GM21825 (cell line): ENCODE measurements at regions not wholly inside any gene's neighbourhood (a gene's known extent, or its start where the extent isn't known, plus 50 kb on each side); places are given as distances from the start of the nearest gene placed in this dataset.
A peak's percentile ranks its signal among the peaks of the same experiment; 100 is the strongest.
"Not testable (repeated sequence)": the region's sequence is repeated elsewhere in the genome, so short reads cannot be mapped to it uniquely, and the experiment has no call there.

Experiments
- ATAC-seq: cut with Tn5 transposase; IDR thresholded peaks from one replicate; pipeline ENCODE4 v1.9.1; 2021; ENCODE audit warnings: mild to moderate bottlenecking, moderate library complexity; ENCODE audit not compliant: unreplicated experiment

- ATAC-seq: peak; percentile 93
Measured at GRCh38 chr1:199089393-199090122, 450.7 kb downstream of the PTPRC start.

DNA sequence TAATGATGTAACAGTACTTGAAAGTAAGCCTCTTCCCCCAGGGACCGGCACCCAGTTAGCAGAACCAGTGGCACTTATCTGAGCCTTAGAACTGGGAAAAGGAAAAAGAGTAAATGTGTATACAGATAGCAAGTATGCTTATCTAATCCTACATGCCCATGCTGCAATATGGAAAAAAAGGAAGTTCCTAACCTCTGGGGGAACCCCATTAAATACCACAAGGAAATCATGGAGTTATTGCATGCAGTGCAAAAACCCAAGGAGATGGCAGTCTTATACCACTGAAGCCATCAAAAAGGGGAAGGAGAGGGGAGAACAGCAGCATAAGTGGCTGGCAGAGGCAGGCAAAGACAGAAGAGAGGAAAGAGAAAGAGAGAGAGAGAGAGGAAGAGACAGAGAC, 456.8 kb downstream of the PTPRC start:
- not testable (repeated sequence) for ATAC-seq

DNA sequence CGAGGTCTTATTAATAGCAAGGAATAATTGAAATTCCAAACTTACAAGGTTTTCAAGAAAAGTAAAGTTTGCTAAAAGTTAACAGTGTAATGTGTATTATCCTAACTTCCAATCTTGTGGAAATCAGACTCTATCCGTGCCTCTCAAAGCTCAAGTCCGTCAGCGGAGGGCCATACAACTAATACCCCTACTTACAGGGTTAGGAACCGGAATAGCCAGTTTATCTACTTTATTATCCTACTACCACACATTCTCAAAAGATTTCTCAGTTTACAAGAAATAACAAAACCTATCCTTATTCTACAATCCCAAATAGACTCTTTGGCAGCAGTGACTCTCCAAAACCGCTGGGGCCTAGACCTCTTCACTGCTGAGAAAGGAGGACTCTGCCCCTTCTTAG, 457.8 kb downstream of the PTPRC start:
- ATAC-seq: no peak

- no peak for ATAC-seq
Measured at GRCh38 chr1:199098468-199098867, 459.6 kb downstream of the PTPRC start.

- ATAC-seq: no peak
Measured at GRCh38 chr1:199101139-199101538, 462.3 kb downstream of the PTPRC start.

- no peak for ATAC-seq
Measured at GRCh38 chr1:199101635-199102034, 462.8 kb downstream of the PTPRC start.

- peak; percentile 78 for ATAC-seq
Measured at GRCh38 chr1:199102239-199102638, 463.4 kb downstream of the PTPRC start.

DNA sequence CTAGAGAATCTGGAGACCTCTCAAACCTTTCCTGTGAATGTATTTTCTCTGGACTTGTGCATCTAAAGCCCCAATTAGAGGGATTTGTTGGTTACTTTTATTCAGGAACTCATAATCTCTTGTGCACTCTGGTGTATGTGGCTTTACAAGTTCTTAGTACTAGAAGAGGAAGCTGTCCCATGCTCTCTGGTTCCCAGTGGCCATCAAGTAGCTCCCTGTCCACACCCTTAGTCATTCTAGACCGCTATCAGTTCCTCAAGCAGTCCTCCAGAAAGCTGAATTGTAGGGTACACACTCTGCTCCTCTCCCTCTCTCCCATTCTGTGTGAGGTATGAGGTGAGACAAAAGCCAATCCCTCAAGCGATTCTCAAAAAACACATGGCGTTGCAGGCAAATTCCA, 470.3 kb downstream of the PTPRC start:
- no peak for ATAC-seq

DNA sequence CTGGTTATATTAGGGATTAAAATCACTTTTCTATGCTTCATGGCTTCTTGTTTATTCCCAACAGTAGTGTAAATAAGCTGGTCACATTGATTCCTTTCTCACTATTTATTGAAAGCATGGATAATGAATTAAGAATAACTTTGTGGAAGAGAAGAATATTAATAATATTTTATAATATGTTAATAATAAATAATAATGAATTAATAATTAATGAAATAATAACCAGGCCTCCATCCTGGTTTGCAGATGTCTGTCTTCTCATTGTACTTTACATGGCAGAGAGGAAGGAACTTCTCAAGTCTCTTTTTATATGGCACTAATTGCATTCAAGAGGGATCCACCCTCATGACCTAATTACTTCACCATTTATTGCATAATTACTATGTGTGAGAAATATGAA, 473.5 kb downstream of the PTPRC start:
- no peak for ATAC-seq

DNA sequence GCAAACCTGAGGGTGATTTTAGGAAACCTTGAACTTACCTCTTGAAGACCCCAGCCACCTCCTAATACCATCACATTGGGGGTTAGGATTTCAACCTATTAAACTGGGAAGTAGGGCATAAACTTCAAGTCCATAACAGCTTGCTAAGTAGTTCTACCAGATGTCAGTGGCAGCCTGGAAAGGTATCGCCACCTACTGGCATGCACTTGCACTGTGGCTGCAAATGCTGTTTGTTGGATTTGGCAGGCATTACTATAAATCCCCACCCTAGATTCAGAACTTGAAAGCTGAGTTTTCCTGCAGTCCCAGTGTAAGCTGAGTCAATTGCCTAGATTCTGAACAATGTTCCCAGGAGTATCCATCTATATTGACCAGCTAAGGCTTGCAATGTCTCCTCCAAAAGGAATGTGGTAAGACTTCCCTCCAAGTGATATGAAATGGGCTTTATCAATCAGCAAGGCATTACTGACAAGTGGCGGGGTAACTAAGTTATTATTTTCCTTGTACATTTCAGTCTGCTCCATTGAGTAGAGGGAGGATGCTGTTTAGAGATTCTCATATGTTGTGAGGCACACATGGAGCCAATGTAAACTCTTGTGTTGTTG, 474.5 kb downstream of the PTPRC start:
- ATAC-seq: peak; percentile 64

GRCh38 chr1:199116488-199116887, 477.6 kb downstream of the PTPRC start:
- no peak for ATAC-seq

DNA sequence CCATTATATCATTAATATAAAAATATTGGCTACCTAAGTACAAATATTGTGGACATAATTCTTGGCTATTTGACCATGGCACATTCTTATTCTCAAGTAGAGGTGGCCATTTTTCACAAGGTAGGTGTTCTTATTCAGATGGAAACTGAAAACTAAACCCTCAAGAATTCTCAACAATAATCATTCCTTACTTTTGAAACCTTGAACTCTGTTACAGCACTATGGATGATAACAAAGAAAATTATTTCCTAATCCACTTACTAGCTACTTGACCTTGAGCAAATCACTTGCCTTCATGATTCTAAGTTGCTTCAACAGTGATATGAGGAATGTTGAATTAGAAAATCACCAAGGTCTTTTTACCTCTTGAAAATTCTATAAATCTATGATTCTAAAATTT, 482.2 kb downstream of the PTPRC start:
- no peak for ATAC-seq

- no peak for ATAC-seq
Measured at GRCh38 chr1:199122085-199122484, 483.2 kb downstream of the PTPRC start.

DNA sequence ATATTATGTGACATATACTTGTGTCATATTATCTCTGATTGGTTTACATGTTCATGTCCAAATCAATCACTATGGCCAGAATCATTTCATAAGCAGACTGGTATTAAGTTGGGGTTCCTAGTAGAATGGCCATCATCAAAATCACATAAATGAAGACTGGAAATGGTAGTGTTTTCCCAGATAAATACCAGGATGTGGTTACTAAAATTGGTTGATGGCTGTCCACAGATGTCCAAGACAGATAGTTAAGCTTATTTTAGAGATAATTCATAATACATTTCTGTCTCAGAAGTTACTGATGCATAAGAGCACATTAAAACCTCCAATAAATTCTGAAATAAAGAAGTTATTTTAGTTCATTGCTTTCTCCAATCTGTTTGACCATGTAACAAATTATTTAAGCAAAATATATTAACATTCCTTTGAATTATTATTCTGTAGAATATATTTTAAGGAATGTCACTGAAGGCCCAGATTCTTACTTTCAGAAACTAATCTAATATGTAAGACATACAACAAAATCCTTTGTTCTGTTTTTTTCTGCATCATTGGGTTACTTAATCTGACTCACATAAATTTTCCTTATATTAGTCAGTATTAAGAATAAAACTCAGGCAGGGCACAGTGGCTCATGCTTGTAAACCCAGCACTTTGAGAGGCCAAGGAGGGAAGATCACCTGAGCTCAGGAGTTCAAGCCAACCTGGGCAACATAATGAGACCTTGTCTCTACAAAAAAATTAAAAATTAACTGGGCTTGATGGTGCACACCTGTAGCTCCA, 483.9 kb downstream of the PTPRC start:
- ATAC-seq: no peak

GRCh38 chr1:199123615-199124014, 484.8 kb downstream of the PTPRC start:
- ATAC-seq: no peak

DNA sequence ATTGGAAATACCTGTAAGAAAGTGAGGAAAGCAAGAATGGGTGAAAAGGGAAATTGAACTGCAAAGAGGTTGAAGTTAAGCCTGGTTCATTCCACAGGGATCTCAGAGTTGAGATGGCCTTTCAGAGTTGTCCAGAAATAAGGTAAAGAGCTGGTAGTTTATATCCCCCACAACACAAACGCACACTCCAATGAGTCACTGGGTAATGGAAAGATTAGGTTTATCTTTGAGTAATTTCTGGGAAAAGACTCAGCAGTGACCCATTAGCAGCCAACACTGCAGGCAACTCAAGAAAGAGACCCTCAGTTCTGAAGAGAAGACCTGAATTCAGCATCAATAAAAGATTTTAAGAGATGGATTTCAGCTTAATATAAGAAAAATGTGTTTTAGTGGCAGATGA, 485.5 kb downstream of the PTPRC start:
- ATAC-seq: no peak

- no peak for ATAC-seq
Measured at GRCh38 chr1:199129247-199129646, 490.4 kb downstream of the PTPRC start.

DNA sequence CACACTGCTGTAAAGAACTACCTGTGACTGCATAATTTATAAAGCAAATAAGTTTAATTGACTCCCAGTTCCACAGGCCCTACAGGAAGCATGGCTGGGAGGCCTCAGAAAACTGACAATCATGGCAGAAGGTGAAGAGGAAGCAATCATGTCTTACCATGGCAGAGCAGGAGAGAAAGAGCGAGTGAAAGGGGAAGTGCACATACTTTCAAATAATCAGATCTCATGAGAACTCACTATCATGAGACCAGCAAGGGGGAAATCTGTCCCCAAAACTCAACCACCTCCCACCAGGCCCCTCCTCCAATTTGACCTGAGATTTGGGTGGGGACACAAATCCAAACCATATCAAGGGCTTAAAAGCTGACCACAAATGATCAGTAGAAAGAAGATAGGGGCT, 493.2 kb downstream of the PTPRC start:
- no peak for ATAC-seq

DNA sequence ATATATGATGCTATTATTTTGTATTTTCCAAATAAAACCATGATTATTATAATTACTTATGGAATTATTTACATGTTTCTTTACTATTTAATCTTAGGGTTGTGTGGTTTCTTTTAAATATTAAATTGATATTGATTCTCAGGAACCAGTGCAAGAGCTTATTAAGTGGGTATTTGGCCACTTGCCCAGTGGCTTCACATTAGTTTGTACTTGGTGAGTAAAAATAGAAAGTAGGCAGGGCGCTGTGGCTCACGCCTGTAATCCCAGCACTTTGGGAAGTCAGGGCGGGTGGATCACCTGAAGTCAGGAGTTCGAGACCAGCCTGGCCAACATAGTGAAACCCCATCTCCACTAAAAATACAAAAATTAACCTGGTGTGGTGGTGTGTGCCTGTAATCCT, 497.1 kb downstream of the PTPRC start:
- ATAC-seq: no peak

DNA sequence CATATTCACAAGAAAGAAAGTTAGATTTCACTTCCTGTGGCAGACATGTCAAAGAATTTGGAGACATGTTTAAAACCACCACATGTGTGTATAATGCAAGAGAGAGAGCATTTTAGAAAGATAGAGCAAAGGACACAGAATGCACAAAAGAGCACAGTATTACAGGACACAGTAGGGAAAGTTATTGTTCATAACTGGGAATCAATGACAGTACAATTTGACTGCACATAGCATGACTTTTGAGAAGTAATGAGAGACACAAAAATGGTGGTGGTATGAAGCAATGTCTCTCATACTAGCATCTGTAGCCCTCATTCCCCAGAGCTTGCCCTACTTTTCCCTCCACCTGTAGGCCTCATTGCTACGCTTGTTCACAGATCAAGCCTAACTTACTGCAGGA, 499.2 kb downstream of the PTPRC start:
- ATAC-seq: no peak

DNA sequence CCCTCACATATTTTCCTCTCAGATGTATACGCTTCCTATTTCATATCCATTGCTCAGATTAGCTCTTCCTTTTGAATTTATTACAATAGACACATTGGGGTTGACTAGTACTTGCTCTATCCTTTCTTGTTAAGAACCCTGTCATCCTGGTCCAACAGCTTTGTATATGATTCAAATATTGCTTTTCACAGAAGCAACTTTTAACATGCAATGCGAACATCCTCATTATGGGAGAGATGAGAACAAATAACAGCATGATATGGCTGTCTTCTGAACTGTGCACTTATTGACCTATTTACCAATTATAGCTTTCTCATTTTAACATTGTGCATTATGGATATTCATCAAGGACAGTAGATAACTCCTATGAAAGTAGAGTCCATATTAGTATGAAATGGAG, 510.8 kb downstream of the PTPRC start:
- ATAC-seq: no peak

- no peak for ATAC-seq
Measured at GRCh38 chr1:199150756-199151155, 511.9 kb downstream of the PTPRC start.
